Natural killer cell treated with Interleukin-12 subunit alpha and Interleukin-12 subunit beta and Interleukin-15 and Interleukin-18, amount 100 ng/mL, for 72 hours (primary cell): ENCODE measurements at regions not wholly inside any gene's neighbourhood (a gene's known extent, or its start where the extent isn't known, plus 50 kb on each side); places are given as distances from the start of the nearest gene placed in this dataset.
A peak's percentile ranks its signal among the peaks of the same experiment; 100 is the strongest.
"Not testable (repeated sequence)": the region's sequence is repeated elsewhere in the genome, so short reads cannot be mapped to it uniquely, and the experiment has no call there.

Source experiments
- ATAC-seq, 2 donors: fragments of 150-1000 bp; cut with Tn5 transposase in 1 of 2; sonication (Bioruptor Pico), chemical (Tn5 transposase) in 1 of 2; 2 replicates each; pipeline ENCODE4 v1.10.0; 2021
- DNase-seq: peaks from one replicate; pipeline ENCODE4 v3.0.0; 2022; ENCODE audit warnings: low spot score
- H3K27ac Mint-ChIP-seq, 2 donors: 1 replicate in 1 of 2; 2 replicates in 1 of 2; pipeline ENCODE4 v1.8.0; 2022; ENCODE audit warnings: mixed read lengths in 2 of 2, mild to moderate bottlenecking in 1 of 2, moderate library complexity in 1 of 2
- H3K27me3 Mint-ChIP-seq, 2 donors: 1 replicate in 1 of 2; 2 replicates in 1 of 2; pipeline ENCODE4 v1.8.0; 2022; ENCODE audit warnings: mixed read lengths in 2 of 2
- H3K36me3 Mint-ChIP-seq: one replicate; pipeline ENCODE4 v1.8.0; 2022; ENCODE audit warnings: mixed read lengths
- H3K4me1 Mint-ChIP-seq, 2 donors: 1 replicate in 1 of 2; 2 replicates in 1 of 2; pipeline ENCODE4 v1.8.0; 2022; ENCODE audit warnings: low read depth in 2 of 2, mixed read lengths in 2 of 2, mild to moderate bottlenecking in 1 of 2
- H3K4me3 Mint-ChIP-seq: one replicate; pipeline ENCODE4 v1.8.0; 2022; ENCODE audit warnings: mixed read lengths
- H3K9me3 Mint-ChIP-seq: 2 replicates; pipeline ENCODE4 v1.8.0; 2022; ENCODE audit warnings: mixed read lengths

DNA sequence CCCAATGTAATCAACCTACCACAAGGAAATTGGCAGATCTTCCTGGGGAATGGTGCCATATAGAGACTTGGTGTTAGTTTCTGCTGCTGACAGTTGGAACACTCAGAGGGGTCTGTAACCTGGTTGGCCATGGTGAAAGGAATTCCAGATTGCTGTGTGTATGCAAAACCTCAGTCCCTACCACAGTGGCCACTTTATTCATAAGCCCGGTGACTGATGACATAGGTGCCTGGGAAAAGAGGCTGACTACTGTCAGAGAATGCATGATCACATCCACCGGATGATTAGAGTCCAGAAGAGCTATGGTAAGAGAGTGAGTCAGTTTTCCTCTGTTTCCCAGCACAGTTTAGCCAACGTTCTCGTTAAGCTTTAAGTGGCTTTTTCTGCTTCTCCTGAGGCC, 156.8 kb upstream of the NPAP1 start:
- not testable (repeated sequence) for DNase-seq, ATAC-seq, H3K27ac Mint-ChIP-seq, H3K4me1 Mint-ChIP-seq, H3K36me3 Mint-ChIP-seq, H3K9me3 Mint-ChIP-seq, H3K4me3 Mint-ChIP-seq, H3K27me3 Mint-ChIP-seq

DNA sequence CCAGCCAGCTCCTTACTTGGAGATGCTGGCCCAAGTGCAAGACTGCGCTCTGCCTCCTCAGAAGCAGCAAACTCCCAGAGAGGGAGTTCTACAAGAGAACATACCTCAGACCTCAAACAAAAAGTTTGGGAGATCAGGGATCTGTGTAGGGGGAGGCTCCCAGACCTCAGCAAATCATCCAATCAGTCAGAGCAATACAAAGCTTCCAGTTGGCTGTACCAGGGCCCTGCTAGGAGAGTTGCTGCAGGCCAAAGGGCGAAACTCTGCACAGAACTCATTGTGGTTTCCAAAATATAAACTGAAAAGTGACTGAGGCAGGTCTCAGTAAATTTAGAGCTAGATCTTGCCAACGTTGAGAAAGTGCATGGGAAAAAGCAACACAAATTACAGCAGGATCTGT, 144.3 kb upstream of the NPAP1 start:
- not testable (repeated sequence) for H3K36me3 Mint-ChIP-seq, H3K27me3 Mint-ChIP-seq, H3K4me1 Mint-ChIP-seq, H3K27ac Mint-ChIP-seq, H3K4me3 Mint-ChIP-seq, ATAC-seq, DNase-seq
- H3K9me3 Mint-ChIP-seq, result peaks cover 19% of the 10 kb centered on the region

DNA sequence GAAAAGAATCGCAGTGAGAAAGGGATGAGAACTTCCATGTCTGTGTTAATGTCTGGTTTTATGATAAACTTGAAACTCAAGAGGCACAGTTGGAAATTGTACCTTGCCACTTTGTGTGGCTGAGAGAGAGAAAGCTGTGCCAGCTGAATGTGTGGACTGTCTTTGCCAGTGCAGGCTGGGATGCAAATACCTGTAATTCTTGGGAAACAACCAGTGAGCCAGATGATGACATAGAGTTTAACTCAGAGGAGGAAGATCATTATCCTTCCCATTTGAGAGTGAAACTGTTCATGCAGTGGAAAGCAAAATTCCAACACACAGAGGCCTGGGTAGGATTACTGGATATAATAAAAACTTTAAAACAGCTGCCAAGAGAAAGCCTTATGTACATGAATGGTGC, 141.5 kb upstream of the NPAP1 start:
- H3K27me3 Mint-ChIP-seq, H3K4me3 Mint-ChIP-seq, DNase-seq, ATAC-seq, H3K4me1 Mint-ChIP-seq, H3K27ac Mint-ChIP-seq, H3K36me3 Mint-ChIP-seq: not testable (repeated sequence)
- H3K9me3 Mint-ChIP-seq, result peaks cover 19% of the 10 kb centered on the region

DNA sequence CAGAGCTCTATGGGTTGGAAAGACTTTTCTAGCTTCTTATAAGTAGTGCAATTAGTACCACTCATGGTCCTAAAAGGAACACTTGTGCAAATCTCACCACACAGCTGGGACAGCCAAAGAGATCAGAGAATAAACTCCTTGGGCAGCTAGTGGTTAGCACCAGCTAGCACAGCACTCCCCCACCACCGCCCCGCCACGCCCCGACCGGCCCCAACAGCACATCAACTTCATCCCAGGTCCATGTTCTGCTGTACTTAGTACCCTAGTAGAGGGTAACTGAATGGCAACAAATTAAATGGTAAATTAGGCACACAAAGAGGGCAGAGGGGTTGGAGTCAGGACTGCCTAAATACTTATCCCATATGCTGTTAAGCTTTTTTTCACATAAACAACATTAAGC, 118.3 kb upstream of the NPAP1 start:
- H3K27ac Mint-ChIP-seq, H3K36me3 Mint-ChIP-seq, H3K4me1 Mint-ChIP-seq, ATAC-seq, H3K9me3 Mint-ChIP-seq, DNase-seq, H3K27me3 Mint-ChIP-seq, H3K4me3 Mint-ChIP-seq: not testable (repeated sequence)

DNA sequence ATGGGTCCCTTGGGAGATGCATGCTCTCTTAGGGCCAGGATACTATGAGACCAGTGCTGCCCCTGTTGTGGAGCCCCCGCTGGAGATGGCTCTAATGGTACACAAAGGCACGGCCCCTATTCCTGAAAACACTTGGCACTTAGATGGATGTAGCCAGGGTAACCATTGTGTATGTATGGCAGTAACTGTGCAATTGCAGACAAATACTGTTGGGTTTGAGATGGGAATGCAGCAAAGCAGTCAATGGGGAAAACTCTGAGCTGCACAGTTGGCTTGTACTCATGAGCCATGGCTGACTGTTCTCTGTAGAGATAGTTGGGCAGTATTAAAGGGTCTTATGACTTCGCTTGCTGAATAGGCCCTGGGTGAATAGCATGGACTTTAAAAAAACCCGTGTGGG, 67.9 kb upstream of the NPAP1 start:
- Mint-ChIP-seq H3K4me3 (no peak overlapping the region), H3K4me1 (no peaks in the 10 kb centered on the region)
- no peak for DNase-seq

DNA sequence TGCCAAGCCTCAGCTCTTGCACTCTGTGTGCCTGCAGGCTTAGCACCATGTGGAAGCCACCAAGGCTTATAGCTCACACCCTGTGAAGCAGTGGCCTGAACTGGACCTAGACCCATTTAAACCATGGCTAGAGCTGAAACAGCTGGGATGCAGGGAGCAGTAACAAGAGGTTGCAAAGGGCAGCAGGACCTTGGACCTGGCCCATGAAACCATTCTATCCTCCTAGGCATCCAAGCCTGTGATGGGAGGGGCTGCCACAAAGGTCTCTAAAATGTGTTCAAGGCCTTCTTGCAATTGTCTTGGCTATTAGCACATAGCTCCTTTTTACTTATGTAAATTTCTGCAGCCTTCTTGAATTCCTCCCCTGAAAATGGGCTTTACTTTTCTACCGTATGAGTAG, 57.9 kb upstream of the NPAP1 start:
- Mint-ChIP-seq H3K9me3 (peaks cover 17% of the 10 kb centered on the region), H3K27me3 (no peaks in the 10 kb centered on the region), H3K4me1 (no peaks in the 10 kb centered on the region)

More for the DNA sequence above, 67.9 kb upstream of the NPAP1 start:
- H3K9me3 Mint-ChIP-seq, result peaks cover 14% of the 10 kb centered on the region
- ATAC-seq, result no peak
- H3K36me3 Mint-ChIP-seq, result peaks cover 10% of the 10 kb centered on the region
- no peak overlapping the region for H3K27ac Mint-ChIP-seq
- H3K27me3 Mint-ChIP-seq, result no peaks in the 10 kb centered on the region

DNA sequence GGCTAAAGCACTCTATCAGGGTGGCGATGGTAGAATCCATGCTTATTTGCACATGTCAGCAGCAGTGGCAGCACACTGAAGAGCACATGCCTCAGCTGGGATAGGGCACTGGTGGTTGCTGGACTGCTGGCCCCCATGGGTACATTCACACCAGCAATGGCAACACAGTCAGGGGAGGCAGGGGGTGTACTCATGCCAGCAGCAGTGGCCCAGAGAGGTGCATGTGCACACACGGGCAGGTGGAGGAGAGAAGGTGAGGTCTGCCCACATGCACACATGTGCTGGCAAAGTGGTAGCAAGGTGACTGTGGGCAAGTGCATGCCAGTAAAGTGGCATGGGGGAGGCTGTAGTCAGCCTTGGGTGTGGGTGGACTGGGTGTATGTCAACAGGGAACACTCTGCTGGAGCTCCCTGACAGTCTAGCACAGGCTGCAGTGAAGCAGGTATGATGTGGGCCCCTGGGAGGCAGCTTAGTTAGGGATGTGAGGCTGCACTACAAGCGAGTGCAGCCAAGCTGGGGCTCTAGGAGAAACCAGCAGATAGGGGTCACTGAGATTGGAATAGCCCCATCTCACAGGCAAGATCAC, 53.9 kb upstream of the NPAP1 start:
- H3K4me1 Mint-ChIP-seq, result no peaks in the 10 kb centered on the region
- H3K9me3 Mint-ChIP-seq, result peaks cover 16% of the 10 kb centered on the region
- no peaks in the 10 kb centered on the region for H3K36me3 Mint-ChIP-seq
- H3K27ac Mint-ChIP-seq, result no peak overlapping the region
- no peak overlapping the region for H3K4me3 Mint-ChIP-seq
- DNase-seq, result no peak
- H3K27me3 Mint-ChIP-seq, result no peaks in the 10 kb centered on the region
- ATAC-seq, result peak; percentile 33 to 43

More for the DNA sequence above, 57.9 kb upstream of the NPAP1 start:
- DNase-seq (no peak), ATAC-seq (no peak)
- H3K27ac Mint-ChIP-seq, result no peak overlapping the region
- no peaks in the 10 kb centered on the region for H3K36me3 Mint-ChIP-seq
- no peak overlapping the region for H3K4me3 Mint-ChIP-seq
